Stimulated activated CD4-positive, alpha-beta T cell treated with anti-CD3 and anti-CD28 coated beads, Interleukin-4, amount 100 ng/mL, for 24 hours (primary cell): ENCODE measurements at regions not wholly inside any gene's neighbourhood (a gene's known extent, or its start where the extent isn't known, plus 50 kb on each side); places are given as distances from the start of the nearest gene placed in this dataset.
A peak's percentile ranks its signal among the peaks of the same experiment; 100 is the strongest.

Experiments
- DNase-seq: peaks from one replicate; pipeline ENCODE4 v3.0.0-alpha.2; 2020

DNA sequence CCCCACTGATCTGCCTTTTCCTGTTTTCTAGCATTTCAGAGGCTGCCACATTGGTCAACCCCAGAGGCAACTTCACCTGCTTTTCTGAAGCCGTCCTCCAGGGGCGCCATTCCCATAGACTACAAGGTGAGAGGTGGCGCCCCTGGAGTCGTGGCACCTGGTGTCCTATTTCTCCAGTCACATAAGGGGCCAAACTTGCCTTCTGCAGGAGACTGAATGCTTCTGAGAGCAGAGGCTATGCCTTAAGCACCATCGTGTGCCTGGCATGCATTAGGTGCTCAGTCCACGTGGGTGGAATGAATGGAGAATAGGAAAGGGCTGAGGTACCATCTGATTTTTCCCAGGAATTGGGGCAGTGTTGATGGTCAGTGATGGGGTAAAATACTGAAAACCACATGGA lies 164.8 kb downstream of the HAPSTR1 start:
- DNase-seq, result peak; percentile 5

DNA sequence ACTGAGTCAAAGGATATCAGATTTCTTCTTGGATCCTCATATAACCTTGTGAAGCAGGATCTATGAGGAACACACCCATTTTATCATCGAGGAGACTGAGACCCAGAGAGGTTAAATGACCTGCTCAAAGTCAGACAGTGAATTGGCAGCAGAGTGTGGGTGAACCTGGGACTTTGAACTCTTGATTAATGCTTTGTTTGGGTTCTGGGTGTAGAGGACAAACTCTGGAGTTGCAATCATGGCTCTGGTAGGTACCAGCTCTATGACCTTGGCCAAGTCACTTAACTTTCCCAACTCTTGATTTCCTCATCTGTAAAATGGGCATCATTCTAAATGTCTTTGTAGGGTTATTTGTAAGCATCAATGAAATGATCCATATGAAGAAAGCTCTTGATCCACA lies 166.4 kb downstream of the HAPSTR1 start:
- no peak for DNase-seq

DNA sequence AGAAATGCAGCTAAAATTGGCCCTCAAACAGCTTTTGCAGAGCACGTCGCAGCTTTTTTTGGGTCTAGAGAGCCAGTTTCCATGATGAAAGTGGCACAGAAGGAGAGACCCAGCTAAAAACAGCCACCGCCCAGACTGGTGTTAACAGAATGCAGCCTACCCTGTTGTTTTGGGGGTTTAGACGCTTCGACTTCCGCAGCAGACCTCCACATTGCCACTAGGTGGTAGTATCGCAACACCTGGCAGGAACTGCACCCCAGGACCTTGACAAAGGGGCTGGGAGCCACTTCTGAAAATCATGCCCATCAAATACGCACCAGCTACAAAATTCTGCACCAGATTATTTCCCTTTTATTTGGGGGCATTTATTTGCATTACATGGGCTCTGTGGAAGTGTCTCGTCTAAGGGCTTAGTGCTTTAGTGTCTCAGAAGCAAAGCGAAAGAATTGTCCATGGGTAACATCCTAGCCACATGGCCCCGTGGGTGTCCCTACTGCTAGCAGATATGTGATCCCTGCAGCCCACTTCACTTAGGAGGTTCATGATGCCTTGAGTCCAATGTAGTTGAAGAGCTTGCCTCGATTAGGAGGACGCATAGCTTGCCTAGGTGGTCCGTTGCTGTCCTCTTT lies 167.1 kb downstream of the HAPSTR1 start:
- no peak for DNase-seq

DNA sequence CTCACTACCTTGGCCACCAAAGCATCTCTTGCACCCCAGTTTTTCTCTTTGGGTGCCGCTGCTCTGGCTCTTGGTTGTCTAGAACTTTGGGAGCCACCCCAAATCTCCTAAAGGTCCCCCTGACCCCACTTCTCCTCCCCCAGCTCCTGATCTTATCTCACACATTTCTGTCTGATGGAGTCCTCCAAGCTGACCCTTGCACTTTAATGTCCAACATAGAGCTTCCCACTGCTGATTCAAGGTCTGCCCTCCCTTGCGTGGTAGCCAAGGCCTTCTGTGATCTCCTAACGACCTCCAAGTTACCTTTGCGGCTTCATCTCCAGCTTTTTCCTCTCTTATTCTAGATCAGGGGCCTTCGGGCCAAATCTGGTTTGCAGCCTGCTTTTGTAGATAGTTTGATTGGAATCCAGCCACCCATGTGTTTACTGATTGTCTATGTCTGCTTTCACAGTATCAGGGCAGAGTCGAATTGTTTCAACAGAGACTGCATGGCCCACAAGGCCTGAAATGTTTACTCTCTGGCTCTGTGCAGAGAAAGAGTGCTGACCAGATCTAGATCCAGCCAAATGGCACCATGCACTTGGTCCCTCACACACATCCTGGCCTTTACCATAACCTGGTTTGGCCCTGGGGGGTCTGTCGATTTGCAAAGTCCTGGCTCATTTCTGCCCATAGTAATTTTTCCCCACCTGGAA lies 168.6 kb downstream of the HAPSTR1 start:
- no peak for DNase-seq

DNA sequence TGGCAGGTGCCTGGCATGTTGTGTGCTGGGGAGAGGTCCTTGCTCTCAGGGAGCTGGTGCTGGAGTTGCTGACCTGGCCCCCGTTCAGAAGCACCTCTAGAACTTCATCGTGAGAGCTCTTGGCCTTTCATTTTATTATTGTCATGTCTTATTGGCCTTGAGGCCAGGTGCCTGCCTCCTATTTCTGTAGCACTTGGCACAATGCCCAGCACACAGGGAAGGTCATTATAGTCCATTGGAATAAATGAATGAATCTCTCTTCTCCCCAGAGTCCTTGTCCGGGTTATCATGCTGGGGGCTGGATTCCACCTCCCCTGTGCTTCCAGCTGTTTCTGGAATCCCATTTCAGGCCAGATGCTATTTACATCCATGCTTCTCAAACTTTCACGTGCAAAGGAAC lies 169.2 kb downstream of the HAPSTR1 start:
- DNase-seq, result no peak

DNA sequence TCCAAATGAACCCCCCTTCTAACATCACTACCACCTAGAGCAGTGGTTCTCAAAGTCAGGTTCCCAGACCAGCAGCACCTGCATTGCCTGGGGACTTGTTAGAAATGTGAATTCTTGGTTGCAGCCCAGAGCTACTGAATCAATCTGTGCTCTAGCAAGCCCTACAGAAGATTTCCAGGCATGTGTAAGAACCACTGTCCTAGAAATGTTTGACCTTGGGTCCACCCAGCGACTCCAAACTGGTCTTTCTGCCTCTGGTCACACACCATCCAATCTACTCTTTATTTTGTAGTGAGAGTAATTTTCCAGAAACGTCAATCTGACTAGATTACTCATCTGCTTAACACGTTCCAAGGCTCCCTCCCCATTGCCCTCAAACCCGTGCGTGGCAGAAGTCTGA lies 169.9 kb downstream of the HAPSTR1 start:
- no peak for DNase-seq

DNA sequence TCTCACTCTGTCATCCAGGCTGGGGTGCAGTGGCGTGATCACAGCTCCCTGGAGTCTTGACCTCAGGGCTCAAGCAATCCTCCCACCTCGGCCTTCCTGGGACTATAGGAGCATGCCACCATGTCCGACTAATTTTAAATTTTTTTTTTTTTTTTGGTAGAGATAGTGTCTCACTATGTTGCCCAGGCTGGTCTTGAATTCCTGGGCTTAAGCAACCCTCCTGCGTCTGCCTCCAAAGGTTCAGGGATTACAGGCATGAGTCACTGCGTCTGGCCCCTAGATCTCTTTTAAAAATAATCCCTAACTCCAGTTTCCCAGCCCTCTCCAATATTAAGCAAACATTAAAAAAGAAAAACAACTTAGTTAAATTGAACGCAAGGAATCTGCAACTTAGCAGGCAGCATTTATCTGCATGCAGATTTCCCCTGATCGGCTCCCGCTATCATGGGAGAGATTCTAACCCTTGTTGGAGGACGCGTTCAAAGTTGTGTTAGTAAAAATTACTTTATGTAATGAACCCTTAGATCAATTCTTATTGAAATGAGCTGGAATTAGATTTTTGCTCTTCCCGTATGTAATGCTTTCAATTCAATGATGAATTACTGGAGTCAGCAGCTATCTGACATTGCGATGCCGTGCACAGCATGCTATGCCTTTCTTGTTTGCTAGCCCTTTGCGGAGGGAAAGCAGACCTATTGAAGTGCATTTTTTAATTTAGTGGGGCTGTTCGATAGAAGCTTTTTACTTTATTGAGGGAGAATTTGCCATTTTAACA lies 171.7 kb downstream of the HAPSTR1 start:
- no peak for DNase-seq

DNA sequence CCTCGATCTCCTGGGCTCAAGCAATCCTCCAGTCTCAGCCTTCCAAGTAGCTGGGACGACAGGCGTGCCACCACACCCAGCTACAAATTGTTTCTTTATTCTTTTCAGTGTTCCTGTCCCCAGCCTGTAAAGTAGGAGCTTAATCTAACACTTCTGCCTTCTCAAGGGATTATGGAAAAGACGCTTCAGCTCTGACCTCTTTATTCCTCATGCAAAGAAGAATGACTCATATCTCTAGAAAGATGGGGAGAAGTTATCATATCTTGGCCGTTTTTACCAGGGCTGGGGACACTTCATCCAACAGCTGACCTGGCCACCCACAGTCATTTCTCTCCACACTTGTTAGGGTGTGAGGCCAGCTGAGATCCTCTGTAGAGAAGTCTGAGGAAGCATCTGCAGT lies 172.6 kb downstream of the HAPSTR1 start:
- no peak for DNase-seq

DNA sequence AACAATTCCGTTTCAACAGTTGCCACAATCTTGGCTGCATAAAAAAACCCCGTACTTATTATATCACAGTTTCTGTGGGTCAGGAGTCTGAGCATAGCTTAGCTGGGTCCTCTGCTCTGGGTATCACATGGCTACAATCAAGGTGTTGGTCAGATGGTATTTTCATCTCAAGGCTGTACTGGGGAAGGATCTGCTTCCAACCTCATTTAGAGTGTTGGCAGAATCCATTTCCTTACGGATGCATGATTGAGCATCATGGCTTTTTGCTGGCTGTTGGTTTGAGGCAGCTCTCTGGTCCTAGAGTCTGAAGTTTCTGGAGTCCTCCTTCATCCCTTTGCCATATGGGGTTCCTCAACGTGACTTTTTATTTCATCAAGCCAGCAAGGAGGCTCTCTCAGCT lies 177.0 kb downstream of the HAPSTR1 start:
- no peak for DNase-seq

DNA sequence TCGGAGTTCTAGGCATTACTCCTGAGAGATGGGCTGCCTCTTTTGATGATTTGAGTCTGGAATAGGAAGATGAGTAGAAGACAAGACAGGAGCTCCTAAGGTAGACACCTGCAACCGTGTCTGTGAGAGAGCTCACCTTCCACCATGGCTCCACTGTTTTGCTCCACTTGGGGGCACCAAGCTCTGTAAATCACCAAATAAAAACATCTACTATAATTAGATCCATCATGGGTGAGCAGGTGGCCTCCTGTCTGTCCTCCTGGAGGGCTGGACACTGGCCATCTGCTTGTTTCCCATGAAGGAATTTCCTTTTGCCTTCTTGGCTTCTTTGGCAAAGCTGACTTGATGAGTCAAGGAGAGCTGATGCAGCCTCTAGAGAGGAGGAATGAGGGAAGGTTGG lies 179.0 kb downstream of the HAPSTR1 start:
- DNase-seq, result no peak

DNA sequence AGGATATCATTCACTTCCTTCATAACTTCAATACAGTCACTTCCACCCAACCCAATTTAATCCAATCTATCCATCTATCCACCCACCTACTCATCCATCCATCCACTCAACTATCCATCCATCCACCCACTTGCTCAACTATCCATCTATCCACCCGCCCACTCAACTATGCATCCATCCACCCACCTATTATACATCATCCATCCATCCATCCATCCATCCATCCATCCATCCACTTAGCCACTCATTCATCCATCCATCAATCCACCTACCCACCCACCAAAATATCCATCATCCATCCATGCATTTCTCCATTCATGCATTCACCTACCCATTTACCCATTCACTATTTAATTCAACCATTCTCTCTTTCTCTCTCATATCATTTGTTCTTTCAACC lies 179.5 kb downstream of the HAPSTR1 start:
- no peak for DNase-seq

DNA sequence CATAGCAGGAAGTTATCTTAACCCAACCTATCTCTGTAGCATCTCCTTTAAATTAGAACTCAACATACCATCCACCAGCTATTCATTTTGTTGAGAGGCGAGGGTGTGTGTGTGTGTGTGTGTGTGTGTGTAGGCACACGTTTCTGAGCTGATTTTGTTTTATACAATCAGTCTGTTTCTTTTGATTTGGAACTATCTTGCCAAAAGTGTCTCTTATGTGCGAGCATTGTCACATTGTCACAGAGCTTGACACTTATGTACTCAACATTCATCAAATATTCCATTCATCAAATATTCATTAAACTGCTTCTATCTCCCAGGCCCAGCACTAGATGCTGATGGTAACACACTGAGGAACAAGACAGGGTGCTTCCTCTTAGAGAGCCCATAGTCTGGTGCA lies 180.4 kb downstream of the HAPSTR1 start:
- DNase-seq, result no peak

DNA sequence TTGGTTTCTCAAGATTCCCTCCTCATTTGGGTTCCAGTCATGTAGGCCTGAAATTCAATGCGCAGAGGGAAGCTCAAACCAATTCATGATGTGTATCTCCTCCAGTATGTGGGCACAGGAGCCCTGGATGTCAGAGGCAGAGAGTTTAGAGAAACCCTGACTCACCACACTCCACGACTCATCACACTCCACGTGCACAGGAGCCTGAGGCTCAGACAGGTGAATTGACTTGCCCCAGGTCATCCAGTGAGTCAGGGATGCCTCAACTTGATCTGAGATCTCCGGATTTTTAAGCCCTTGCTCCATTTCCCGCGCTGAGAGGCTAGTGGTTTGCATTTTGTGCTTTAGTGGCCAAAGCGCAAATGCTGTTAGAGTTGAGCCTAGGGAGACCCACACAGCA lies 183.9 kb downstream of the HAPSTR1 start:
- DNase-seq, result no peak

DNA sequence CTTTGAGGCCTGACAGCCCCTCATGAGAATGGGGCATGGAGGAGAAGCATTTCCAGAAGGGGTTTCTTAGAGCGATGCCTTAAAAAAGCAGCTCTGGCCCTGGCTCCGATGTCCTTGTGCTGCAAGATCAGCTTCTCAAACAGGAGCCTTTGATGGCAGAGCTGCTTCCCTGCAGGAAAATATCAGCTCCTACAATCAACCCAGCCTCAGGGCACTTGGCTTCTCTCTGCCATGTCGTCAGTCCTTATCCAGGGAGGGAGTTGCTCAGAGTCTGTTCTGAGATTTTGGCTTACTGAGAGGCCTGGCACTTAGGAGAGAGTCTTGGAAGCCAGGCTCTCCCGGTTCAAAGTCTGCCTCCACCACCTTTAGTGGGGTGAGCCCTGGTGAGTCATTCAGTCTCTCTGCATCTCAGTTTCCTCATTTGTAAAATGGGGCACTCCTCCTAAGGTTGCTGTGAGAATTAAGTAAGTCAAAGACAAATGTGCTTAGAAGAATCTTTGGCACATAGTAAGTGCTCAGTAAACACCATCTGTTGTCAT lies 184.4 kb downstream of the HAPSTR1 start:
- DNase-seq, result no peak

DNA sequence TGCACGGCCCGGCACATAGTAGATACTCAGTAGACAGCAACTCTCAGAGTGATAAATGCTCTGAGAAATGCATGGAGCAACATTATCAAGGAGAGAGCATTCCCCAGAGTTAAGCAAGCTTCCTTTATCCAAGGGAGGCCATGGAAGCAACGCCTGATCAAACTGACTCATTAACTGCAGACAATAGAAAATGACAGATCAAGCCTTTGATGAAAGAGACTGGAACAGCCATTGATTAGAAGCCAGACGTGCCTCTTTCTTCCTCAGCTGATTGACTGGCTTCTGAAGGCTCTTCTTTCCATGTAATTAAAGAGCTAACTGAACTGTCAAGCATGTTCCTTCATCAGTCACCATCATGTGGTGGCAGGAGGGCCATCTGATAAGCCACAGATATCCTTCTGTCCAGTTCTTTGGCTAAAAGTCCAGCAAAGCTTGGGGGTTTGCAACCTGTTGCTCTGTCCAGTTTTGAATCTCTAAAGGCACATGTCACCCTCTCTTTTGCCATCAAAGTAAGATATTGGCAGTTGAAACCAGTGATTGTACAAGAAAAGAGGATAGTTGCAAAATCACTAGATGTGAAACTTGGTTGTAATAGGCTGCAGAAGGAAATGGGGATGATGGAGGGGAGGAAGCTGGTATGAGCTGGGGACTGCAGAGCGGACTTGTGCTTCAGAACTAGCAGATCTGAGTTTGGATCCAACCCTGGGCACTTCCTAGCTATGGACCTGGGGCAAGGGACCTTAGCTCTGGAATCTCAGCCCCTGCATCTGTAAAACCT lies 188.0 kb downstream of the HAPSTR1 start:
- DNase-seq, result no peak

DNA sequence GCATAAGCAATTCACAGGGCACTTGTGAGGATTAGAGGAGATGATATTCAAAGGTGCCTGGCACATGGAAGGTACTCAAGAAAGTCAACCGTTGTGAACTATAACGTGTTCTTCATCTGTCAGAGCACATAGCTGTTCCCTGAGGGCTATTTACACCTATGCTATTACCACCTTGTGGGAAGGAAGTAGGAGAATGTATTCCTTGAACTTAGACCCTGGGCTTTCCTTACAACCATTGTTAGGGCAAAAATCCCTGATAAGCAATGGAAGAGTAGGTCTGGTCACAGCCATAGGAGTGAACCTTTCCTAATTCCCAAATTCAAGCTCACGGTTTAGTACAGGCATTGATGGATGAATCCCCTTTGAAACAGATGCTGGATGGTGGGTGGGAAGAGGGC lies 188.6 kb downstream of the HAPSTR1 start:
- no peak for DNase-seq

DNA sequence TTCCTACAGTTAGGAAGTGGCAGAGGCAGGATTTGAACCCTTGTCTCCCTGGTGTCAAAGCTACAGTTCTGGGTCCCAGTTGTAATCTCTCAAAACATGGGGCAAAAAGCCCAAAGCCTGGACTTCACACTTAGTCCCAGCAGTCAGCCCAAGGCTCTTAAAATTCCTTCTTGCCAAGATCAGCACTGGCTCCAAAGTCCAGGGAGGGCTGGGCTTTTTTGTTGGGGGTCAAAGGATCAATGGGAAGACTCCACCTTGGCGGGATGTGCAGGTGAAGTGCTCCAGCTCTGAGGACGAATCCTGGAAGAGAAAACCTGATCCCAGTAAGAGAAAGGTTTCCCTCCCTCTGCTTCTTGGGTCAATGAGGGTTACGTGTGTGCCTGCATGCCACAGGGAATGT lies 195.5 kb downstream of the HAPSTR1 start:
- DNase-seq, result no peak

DNA sequence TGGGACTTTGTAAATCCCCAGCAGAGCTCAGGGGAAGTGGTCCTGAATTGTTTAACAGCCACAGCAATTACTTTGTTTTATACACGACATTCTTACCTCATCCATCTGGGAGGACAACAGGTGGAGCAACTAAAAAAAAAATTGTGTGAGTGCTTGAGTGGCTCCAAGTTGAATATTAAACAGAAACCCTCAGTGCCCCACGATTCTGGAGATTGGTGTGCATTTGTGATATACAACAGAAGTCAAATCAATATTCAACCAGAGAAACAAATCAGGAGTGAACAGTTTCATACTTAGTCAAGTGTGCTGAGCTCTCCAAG lies 204.8 kb downstream of the HAPSTR1 start:
- no peak for DNase-seq

DNA sequence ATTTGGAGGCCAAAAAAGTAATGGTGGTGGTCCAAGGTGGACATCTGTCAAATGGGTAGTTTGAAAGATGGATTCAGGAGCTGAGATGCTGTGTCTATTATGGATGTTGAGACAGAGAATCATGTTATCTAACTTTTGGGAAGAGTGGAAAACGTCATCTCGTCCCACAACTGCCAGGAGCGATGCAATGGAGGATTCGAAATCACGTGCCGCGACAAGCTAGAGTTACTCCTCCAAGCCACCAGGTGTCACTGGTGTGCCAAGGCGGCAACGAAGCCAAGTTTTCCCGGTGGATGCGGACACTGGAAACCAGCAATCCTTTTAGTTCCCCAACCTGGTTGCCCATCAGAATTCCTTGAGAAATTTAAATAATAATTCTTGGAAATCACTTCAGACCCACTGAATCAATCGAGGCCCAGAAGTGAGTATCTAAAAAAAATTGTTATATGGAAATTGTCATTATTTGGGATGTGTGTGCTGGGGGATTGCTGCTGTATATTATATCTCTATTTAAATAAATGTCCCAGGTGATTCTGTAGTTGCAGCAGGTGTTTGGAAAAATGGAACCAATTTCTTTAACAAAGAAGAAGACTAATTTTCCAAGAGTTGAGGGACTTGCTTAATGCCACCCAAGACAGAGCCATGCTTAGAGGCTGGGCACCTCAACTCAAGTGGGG lies 206.1 kb downstream of the HAPSTR1 start:
- no peak for DNase-seq

DNA sequence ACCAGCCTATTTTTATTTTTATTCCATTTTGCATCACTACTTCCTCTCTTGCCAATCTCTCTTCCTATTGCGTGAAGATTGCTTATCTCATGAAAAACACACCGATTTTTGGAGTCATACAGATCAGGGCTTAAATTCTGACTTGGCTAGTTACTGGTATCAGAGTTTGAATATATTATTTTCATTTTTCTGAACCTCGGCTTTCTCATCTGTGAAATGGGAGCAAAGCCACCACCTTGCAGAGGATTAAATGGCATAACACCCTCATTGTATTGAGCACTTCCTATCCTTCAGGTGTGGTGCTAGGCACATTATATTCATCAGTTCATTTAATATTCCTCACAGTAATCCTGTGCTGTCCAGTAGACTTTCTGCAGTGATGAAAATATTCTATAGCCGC lies 208.8 kb downstream of the HAPSTR1 start:
- DNase-seq, result no peak

DNA sequence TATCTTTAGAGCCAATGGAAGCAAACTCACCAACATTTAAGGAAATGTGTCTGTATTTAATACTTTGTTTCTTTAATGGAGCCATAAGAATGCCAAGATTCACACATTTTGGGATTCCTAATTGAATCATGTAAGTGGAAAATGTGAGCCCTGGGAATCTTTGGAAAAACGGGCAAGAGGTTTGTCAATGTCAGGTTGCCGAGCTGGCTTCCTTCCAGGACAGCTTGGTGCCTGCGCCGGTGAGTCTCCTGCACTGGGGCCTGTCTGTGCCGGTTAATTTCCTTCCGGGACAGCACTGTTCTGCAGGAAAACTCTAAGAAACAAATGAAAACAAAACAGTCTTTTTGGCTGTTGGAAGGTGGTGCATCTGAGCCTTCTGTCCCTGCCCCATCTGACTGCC lies 210.6 kb downstream of the HAPSTR1 start:
- DNase-seq, result no peak

DNA sequence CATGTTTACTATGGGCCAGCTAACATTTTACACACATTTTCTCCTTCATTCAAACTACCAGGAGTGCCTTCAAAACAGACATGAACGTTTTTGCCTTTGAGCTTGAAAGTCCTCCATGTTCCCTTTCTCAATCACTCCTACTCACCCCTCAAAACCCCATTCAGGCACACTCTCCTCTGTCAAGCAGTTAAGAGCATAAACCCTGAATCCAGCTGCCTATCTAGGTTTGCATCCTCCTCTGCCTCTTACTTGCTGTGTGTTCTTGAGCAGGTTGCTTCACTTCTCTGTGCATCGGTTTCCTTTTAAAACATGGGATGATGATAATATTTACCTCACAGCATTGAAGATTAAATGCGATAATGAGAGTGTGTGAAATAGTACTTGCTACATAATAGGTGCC lies 215.3 kb downstream of the HAPSTR1 start:
- DNase-seq, result no peak

DNA sequence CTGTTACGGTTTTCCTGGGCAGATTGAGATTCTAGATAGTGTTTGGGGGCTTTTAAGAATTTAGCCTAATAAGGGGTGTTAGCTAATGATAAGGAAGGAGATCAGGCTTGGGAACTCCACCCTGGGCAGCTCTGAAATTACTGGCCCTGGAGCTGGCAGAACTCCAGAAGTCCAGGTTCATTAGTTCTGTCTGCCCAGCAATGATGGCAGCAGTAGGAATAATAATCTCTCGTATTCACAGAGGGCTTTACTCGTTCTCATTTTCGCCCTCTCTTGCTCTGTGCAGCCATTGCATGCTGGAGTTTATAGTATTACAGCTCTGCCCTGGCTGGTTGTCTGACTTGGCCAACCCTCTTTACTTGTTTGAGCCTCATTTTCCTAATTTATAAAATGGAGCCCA lies 216.0 kb downstream of the HAPSTR1 start:
- DNase-seq, result no peak
